Uterus (tissue), 3 donors: ENCODE measurements at regions not wholly inside any gene's neighbourhood (a gene's known extent, or its start where the extent isn't known, plus 50 kb on each side); places are given as distances from the start of the nearest gene placed in this dataset.

Experiments
- DNase-seq, 2 donors: peaks; one replicate each; pipeline ENCODE4 v3.0.0-alpha.2; 2019 to 2020
- H3K27ac ChIP-seq, 2 donors: fragments of 200-600 bp; sonication (generic); 1 replicate in 1 of 2; 2 replicates in 1 of 2; pipeline ENCODE4 v1.5.1; 2016 to 2018
- H3K27me3 ChIP-seq, 2 donors: fragments of 200-600 bp; sonication (generic); one replicate each; pipeline ENCODE4 v1.5.1; 2018 to 2019; ENCODE audit warnings: control low read depth in 1 of 2
- H3K36me3 ChIP-seq, 2 donors: fragments of 200-600 bp; sonication (generic); one replicate each; pipeline ENCODE4 v1.5.1; 2019; ENCODE audit warnings: control low read depth in 1 of 2
- H3K4me1 ChIP-seq, 2 donors: fragments of 200-600 bp; sonication (generic); one replicate each; pipeline ENCODE4 v1.5.1; 2018 to 2019; ENCODE audit warnings: control low read depth in 1 of 2
- H3K4me3 ChIP-seq, 2 donors: fragments of 200-600 bp; sonication (generic); 1 replicate in 1 of 2; 2 replicates in 1 of 2; pipeline ENCODE4 v1.5.1; 2018 to 2019; ENCODE audit warnings: mild to moderate bottlenecking in 1 of 2
- H3K9me3 ChIP-seq, 2 donors: fragments of 200-600 bp; sonication (generic); one replicate each; pipeline ENCODE4 v1.5.1; 2019; ENCODE audit warnings: control low read depth in 1 of 2
- POLR2A ChIP-seq, 2 donors: fragments of 450-650 bp; IDR thresholded peaks; one replicate each; pipeline ENCODE4 v1.6.1; 2016; ENCODE audit warnings: antibody characterized with exemption in 2 of 2, mild to moderate bottlenecking in 1 of 2, moderate library complexity in 1 of 2
- intact Hi-C: fragments of 100-400 bp; cut with DNase I; formaldehyde crosslinking; loops from one replicate; pipeline ENCODE4 v1.15.1; 2023; ENCODE audit warnings: low total_unique reads
- TF ChIP-seq, protein P1 (sequence below), 4 experiments: fragments of 200-600 bp in 2 of 4; fragments of 450-650 bp in 2 of 4; sonication (generic) in 2 of 4; IDR thresholded peaks; one replicate each; pipeline ENCODE4 v1.5.1; 2016 to 2019; ENCODE audit warnings: antibody characterized with exemption in 4 of 4, mild to moderate bottlenecking in 2 of 4, moderate library complexity in 1 of 4
- donor health status: DM: yes; HTN: yes; CAD: no.

DNA sequence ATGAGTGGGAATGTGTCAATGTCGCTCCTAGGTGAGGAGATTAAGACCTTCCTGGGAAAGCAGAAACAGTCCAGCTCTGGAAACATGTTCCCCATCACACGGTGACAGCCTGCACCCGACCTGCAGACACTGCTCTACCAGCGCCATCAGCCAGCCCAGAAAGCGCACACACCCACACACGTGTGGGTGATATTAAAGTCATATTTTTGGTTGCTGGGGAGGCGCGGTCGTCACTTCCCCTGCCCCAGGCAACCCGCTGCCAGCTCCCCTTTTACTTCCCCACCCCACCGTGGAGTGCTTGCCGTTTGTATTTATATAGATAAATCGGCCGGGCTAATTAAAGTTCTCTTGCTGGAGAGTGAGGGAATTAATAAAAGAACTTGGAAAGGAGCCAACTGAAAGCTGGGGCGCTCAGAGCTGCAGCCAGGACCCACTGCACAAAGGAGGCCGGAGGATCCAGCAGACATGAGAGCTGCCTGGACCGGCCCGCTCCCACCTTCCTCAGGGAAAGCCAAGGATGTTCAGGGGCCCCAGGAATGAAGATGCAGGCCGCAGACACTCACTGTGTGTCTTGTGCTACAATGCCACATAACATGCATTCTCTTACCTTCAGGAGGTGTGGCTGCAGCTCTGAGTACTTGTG is 145.2 kb upstream of the UNC5B start:
- Histone ChIP-seq H3K27me3 (no peaks in the 10 kb centered on the region), H3K4me1 (no peaks in the 10 kb centered on the region), H3K36me3 (no peaks in the 10 kb centered on the region), H3K27ac (no peak overlapping the region), H3K4me3 (no peak overlapping the region), H3K9me3 (no peaks in the 10 kb centered on the region)
- no peak for TF ChIP-seq POLR2A (IDR thresholded peaks at IDR 0.05)
- TF ChIP-seq, protein P1, sequence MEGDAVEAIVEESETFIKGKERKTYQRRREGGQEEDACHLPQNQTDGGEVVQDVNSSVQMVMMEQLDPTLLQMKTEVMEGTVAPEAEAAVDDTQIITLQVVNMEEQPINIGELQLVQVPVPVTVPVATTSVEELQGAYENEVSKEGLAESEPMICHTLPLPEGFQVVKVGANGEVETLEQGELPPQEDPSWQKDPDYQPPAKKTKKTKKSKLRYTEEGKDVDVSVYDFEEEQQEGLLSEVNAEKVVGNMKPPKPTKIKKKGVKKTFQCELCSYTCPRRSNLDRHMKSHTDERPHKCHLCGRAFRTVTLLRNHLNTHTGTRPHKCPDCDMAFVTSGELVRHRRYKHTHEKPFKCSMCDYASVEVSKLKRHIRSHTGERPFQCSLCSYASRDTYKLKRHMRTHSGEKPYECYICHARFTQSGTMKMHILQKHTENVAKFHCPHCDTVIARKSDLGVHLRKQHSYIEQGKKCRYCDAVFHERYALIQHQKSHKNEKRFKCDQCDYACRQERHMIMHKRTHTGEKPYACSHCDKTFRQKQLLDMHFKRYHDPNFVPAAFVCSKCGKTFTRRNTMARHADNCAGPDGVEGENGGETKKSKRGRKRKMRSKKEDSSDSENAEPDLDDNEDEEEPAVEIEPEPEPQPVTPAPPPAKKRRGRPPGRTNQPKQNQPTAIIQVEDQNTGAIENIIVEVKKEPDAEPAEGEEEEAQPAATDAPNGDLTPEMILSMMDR (IDR thresholded peaks at IDR 0.05), result no peak
- no peak for DNase-seq
- intact Hi-C loops, result no loop called here

DNA sequence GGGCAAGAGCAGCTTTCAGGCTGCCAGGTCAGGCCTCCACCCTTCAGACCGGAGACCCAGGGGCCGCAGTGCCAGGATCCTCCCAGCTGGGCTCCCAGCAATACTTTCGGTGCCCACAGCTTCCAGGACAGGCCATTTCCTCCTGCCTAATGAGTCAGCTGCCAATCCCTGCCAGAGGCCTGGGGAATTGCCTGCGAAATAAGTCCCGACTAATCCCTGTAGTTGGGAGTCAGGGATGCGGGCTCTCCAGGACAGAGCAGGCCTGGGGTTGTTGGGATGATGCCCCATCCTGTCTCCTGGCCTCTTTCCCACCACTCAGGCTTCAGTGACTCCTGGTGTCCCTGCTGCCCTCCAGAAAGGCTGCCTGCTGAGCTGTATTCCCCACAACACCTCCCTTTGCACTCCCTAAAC is 143.5 kb upstream of the UNC5B start:
- H3K27me3 ChIP-seq, result no peaks in the 10 kb centered on the region
- DNase-seq, result no peak
- H3K36me3 ChIP-seq, result no peaks in the 10 kb centered on the region
- no peak for TF ChIP-seq POLR2A (IDR thresholded peaks at IDR 0.05)
- H3K27ac ChIP-seq, result no peak overlapping the region
- H3K4me1 ChIP-seq, result no peaks in the 10 kb centered on the region
- no peak overlapping the region for H3K4me3 ChIP-seq
- H3K9me3 ChIP-seq, result no peaks in the 10 kb centered on the region
- intact Hi-C loops, result no loop called here

DNA sequence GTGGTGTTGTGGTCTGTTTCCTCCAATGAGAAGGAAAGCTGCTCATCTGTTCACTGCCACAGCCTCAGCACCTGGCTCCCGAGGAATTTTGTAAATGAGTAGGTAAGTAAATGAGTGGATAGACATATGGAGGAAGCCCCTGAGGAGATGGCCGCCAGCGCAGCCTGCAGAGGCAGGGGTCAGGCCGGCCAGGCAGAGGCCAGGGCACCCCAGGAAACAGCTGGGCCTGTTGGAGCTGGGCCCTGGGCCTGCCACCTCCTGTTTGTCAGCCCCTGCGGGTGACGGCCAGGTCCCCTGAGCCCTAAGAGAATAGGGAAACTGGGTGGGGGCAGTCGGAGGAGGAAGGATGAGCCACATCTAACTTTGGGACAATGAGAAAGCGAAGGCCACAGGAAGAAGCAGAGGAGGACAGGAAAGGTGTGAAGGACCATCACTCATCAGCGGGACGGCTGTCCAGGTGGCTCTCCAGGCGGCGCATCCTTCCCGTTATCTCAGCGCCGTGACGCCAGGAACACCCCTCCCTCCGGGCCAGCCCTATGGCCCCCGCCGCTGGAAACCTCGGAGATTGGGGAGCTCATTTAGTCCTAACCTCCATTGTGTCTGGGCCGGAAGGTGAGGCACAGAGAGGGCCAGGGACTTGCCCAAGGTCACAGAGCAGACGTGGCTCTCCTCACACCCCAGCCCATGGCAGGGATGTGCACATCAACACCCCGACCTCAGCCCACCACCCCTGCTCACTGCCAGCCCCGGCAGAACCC is 142.3 kb upstream of the UNC5B start:
- Histone ChIP-seq H3K9me3 (no peaks in the 10 kb centered on the region), H3K36me3 (no peaks in the 10 kb centered on the region), H3K27me3 (no peaks in the 10 kb centered on the region), H3K27ac (no peak overlapping the region), H3K4me3 (no peak overlapping the region), H3K4me1 (no peaks in the 10 kb centered on the region)
- DNase-seq, result no peak
- no peak for TF ChIP-seq POLR2A (IDR thresholded peaks at IDR 0.05)
- TF ChIP-seq, protein P1 (IDR thresholded peaks at IDR 0.05), result no peak
- intact Hi-C loops, result no loop called here

DNA sequence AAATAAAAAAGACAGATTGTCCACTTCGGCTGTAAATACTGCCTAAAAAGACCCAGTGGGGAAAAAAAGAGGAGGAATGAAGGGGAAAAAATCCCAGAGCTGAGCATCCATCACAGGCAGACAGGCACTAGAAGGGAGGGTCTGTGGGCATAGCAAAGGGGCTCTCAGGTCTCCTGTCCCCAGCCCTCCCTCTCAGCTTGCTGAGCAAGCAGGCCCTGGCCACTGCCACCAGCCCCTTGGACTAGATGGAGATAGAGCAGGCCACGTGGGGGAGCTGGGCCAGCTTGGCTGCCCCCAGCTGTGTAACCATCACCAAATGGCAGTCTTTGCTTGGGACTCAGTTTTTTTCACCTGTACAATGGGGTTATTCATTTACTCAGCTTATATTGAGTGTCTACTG is 141.6 kb upstream of the UNC5B start:
- no peaks in the 10 kb centered on the region for H3K27me3 ChIP-seq
- intact Hi-C loops, result no loop called here
- TF ChIP-seq, protein P1 (IDR thresholded peaks at IDR 0.05), result no peak
- TF ChIP-seq POLR2A (IDR thresholded peaks at IDR 0.05), result no peak
- H3K4me1 ChIP-seq, result no peaks in the 10 kb centered on the region
- H3K9me3 ChIP-seq, result no peaks in the 10 kb centered on the region
- no peak overlapping the region for H3K4me3 ChIP-seq
- no peak overlapping the region for H3K27ac ChIP-seq
- H3K36me3 ChIP-seq, result no peaks in the 10 kb centered on the region
- no peak for DNase-seq

DNA sequence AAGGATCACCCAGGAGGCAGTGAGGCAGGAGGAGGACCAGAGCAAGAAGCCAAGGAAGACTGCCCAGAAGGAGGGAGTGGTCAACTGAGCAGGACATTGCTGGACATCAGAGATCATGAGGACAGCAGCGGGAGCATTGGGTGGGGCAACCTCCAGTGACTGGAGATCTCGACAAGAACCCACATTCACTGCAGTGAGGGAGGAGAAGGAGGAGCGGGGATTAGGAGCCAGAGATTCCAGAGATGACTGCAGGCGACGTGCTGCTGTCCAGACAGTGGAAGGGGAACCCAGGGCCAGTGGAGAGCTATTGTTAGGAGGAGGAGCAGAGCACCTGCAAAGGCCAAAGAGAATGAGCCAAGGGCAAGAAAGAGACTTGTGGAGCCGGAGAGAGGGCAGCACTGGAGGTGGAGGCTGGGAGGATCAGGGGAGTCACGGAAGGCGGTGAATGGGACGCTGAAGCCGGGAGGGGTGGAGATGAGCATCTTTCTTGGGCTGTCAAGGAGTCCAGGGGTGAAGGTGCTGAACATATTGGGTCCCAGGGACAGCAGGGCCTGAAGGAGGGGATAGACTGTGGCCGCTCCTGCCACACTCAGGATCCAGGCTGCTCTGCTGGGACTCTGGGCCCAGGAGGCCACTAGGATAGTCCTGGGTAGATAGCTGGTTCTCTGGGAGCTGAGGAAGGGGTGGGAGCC is 140.1 kb upstream of the UNC5B start:
- Histone ChIP-seq H3K4me1 (no peaks in the 10 kb centered on the region), H3K27me3 (no peaks in the 10 kb centered on the region), H3K9me3 (no peaks in the 10 kb centered on the region), H3K4me3 (no peak overlapping the region), H3K27ac (no peak overlapping the region), H3K36me3 (no peaks in the 10 kb centered on the region)
- TF ChIP-seq POLR2A (IDR thresholded peaks at IDR 0.05), result no peak
- TF ChIP-seq, protein P1 (IDR thresholded peaks at IDR 0.05), result no peak
- intact Hi-C loops, result no loop called here
- DNase-seq, result no peak
